NT2/D1 (cell line): ENCODE measurements at regions not wholly inside any gene's neighbourhood (a gene's known extent, or its start where the extent isn't known, plus 50 kb on each side); places are given as distances from the start of the nearest gene placed in this dataset.

Experiments
- SUZ12 ChIP-seq: IDR thresholded peaks from 2 replicates; pipeline ENCODE4 v1.6.1; 2011; ENCODE audit not compliant: insufficient read length, insufficient read depth; ENCODE audit errors: extremely low read depth
- YY1 ChIP-seq: IDR thresholded peaks from 2 replicates; pipeline ENCODE4 v1.6.1; 2011; ENCODE audit not compliant: insufficient read length, insufficient read depth
- ZNF274 ChIP-seq: IDR thresholded peaks from 2 replicates; pipeline ENCODE4 v1.6.1; 2011; ENCODE audit warnings: mild to moderate bottlenecking, low read depth, low read length

- no peak for TF ChIP-seq YY1
- no peak for TF ChIP-seq ZNF274
- no peak for TF ChIP-seq SUZ12
Observed at GRCh38 chr9:93898026-93898425, 57.1 kb downstream of the BARX1 start.
